SK-N-MC (cell line): ENCODE measurements at regions not wholly inside any gene's neighbourhood (a gene's known extent, or its start where the extent isn't known, plus 50 kb on each side); places are given as distances from the start of the nearest gene placed in this dataset.

ENCODE experiments used
- EZH2 ChIP-seq: fragments of 200-600 bp; sonication (generic); IDR thresholded peaks from one replicate; pipeline ENCODE4 v1.6.1; 2017; ENCODE audit warnings: antibody characterized with exemption
- POLR2AphosphoS5 ChIP-seq: IDR thresholded peaks from 2 replicates; pipeline ENCODE4 v1.6.1; 2012; ENCODE audit warnings: mild to moderate bottlenecking, low read depth, low read length, borderline replicate concordance

GRCh38 chr2:147619808-147620207 is 225.0 kb upstream of the ACVR2A start:
- TF ChIP-seq POLR2AphosphoS5 (no peak), EZH2 (no peak)
